WTC11 (cell line): ENCODE measurements at regions not wholly inside any gene's neighbourhood (a gene's known extent, or its start where the extent isn't known, plus 50 kb on each side); places are given as distances from the start of the nearest gene placed in this dataset.

Source experiments
- AFF4 ChIP-seq: sonication (generic); formaldehyde crosslinking; IDR thresholded peaks from 2 replicates; pipeline ENCODE4 v1.8.1; 2023; ENCODE audit warnings: mild to moderate bottlenecking, missing genetic modification reagents, borderline replicate concordance
- ATF2 ChIP-seq: sonication (generic); formaldehyde crosslinking; IDR thresholded peaks from 2 replicates; pipeline ENCODE4 v1.8.1; 2022; ENCODE audit warnings: low read depth, missing genetic modification reagents, borderline replicate concordance
- CREB1 ChIP-seq: sonication (generic); formaldehyde crosslinking; IDR thresholded peaks from 2 replicates; pipeline ENCODE4 v1.8.0; 2023; ENCODE audit warnings: mild to moderate bottlenecking, missing genetic modification reagents
- CREM ChIP-seq: sonication (generic); formaldehyde crosslinking; IDR thresholded peaks from 2 replicates; pipeline ENCODE4 v1.8.1; 2022; ENCODE audit warnings: mild to moderate bottlenecking, missing genetic modification reagents, moderate library complexity
- CTCF ChIP-seq: fragments of 200-600 bp; IDR thresholded peaks from 2 replicates; pipeline ENCODE4 v1.8.0; 2022; ENCODE audit warnings: antibody characterized with exemption
- RELA ChIP-seq: sonication (generic); formaldehyde crosslinking; IDR thresholded peaks from 2 replicates; pipeline ENCODE4 v1.8.1; 2022; ENCODE audit warnings: missing genetic modification reagents, mild to moderate bottlenecking, borderline replicate concordance
- USF2 ChIP-seq: sonication (generic); formaldehyde crosslinking; IDR thresholded peaks from 2 replicates; pipeline ENCODE4 v1.8.1; 2023; ENCODE audit warnings: mild to moderate bottlenecking, missing genetic modification reagents, moderate library complexity
- ZNF416 ChIP-seq: fragments of 250-450 bp; sonication (Bioruptor Pico); IDR thresholded peaks from 2 replicates; pipeline ENCODE4 v1.9.0; 2021; ENCODE audit warnings: mild to moderate bottlenecking, inconsistent platforms

GRCh38 chr10:130929422-130930325, 381.8 kb downstream of the TCERG1L start:
- TF ChIP-seq CTCF (no peak), CREM (CRISPR knock-in tag) (no peak), USF2 (CRISPR knock-in tag) (no peak), CREB1 (CRISPR knock-in tag) (no peak), AFF4 (no peak), RELA (no peak), ZNF416 (CRISPR knock-in tag) (no peak), ATF2 (CRISPR knock-in tag) (no peak)
